Urothelium cell line (cell line): ENCODE measurements at regions not wholly inside any gene's neighbourhood (a gene's known extent, or its start where the extent isn't known, plus 50 kb on each side); places are given as distances from the start of the nearest gene placed in this dataset.
"Not testable (repeated sequence)": the region's sequence is repeated elsewhere in the genome, so short reads cannot be mapped to it uniquely, and the experiment has no call there.

Source experiments
- DNase-seq: peaks from one replicate; pipeline ENCODE4 v3.0.0; 2011; ENCODE audit warnings: low spot score, mixed read lengths
- FAIRE-seq: peaks from 2 replicates; lab custom pipeline; 2011; peaks lifted over from hg19 to GRCh38; lab: Jason Lieb, UNC

DNA sequence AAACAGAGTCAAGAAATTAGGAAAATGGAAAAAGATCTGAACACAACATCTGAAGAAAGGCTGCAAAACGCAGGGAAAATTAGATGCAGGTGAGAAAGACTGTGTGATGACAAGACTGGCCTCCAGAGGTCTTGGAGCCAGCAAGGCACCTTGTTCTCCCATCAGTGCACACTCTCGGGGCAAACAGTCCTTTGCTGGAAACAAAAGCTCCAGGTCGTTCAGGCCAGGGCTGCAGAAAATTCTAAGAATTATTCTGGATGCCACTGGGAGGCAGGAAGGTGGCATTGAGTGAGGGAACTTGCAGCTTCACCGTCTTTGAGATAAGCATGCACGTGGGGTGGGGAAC is 219.9 kb upstream of the SSTR4 start:
- FAIRE-seq (no peak), DNase-seq (no peak)

- FAIRE-seq, result no peak
- DNase-seq, result no peak
Measured at GRCh38 chr20:22815603-22816315, 219.4 kb upstream of the SSTR4 start.

GRCh38 chr20:22818636-22819035 is 216.5 kb upstream of the SSTR4 start:
- no peak for FAIRE-seq
- DNase-seq, result no peak

DNA sequence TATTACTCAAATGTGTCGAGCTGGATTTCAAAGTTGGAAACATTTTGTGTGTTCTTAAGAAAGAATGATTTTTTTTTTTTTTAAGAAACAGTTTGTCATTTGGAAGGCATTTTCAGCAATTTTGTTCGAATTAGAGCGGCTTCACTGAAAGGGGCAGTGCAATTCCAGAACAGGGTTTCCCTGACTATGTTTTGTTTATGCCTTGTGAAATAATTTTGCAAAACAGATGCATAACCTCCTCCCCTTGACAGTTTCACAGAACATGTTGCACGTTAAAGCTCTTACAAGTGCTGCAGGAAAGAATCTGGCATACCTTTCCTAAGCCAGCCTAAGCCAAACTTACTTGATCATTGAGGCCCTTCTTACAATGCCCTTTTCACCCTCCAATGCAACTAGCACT is 216.0 kb upstream of the SSTR4 start:
- no peak for FAIRE-seq

GRCh38 chr20:22819784-22820183 is 215.3 kb upstream of the SSTR4 start:
- no peak for DNase-seq
- FAIRE-seq, result no peak

More for the DNA sequence above, 216.0 kb upstream of the SSTR4 start:
- DNase-seq, result no peak

DNA sequence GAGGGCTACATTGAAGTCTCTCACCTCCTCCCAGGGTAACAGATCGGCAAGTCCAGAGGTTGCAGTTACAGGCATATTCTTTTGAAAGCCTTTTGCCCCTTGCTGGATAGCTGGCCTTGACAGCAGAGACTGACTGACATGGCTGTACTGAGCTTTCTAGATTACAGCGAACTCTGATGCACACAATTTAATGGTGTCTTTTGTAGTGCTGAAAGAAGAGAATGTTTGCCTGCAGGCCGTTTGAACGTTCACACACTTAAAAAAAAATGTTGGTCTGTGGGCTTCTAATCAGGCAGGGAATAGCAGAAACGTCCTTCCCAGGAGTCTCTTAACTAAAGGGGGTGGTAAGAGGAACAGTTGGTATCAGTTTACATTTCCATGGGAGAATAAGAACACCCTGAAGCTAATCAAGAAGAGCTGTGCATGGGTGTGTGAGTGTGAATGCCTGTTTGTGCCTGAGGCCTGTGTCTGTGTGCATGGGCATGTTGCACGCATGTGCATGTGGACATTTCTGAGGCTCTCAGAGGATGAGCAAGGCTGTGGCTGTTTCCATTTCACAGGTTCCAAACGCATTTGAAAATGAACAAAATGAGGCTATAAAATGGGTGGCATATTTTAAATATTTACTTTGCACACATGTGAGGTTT is 213.9 kb upstream of the SSTR4 start:
- DNase-seq, result no peak
- FAIRE-seq, result no peak

DNA sequence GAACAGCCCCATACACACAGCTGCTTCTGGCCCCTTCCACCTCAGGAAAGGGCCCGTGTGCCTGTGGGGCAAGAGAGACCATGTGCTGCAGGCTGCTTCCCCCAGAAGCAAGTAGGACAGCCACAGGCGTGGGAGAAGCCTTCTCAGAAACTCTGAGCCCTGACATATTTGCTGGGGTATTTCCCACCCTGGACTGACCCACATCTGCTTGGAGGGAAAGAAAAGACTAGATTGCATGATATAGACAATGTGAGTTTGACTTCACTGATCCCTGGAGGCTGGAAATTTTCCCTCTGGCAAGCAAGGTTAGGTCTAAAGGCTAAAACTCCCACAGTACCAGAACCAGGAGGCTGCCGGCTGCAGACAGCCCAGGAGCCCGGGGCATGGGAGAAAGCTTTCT is 213.3 kb upstream of the SSTR4 start:
- DNase-seq (no peak), FAIRE-seq (no peak)

- FAIRE-seq, result no peak
- DNase-seq, result no peak
Measured at GRCh38 chr20:22823119-22823518, 212.0 kb upstream of the SSTR4 start.

GRCh38 chr20:22824077-22824476 is 211.0 kb upstream of the SSTR4 start:
- FAIRE-seq, result no peak
- DNase-seq, result no peak

DNA sequence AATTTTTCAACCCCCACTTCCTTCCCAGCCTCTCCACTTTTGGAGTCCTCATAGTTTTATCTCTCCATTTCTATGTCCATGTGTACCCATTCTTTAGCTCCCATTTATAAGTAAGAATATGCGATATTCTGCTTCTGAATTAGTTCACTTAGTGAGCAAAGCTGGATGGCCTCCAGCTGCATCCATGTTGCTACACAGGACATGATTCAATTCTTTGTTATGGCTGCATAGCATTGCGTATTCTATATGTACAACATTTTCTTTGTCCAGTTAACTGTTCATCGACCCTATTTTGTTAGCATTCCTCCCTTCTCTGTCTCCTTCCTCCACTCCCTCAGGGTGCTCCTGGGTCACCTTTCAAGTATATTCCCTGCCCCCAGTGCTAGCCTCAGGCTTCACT is 210.0 kb upstream of the SSTR4 start:
- DNase-seq (no peak), FAIRE-seq (no peak)

DNA sequence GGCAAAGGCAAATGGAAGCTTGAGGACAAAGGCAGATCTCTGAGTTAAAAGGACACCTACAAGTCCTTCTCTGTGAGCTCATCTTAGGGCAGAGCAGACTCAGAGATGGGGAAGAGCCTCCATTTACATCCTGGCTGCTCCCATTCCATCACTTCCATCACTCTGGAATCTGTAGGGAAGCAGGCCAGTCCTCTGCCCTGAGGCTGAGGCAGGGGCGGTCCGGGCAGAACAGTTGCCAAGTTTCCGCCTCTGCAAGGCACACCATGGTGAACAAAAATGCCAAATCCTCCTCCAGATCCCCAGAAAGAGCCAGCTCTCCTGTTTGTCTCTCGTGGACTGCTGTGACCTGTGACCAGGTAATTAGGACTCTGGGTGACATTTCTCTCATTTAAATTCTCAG is 209.6 kb upstream of the SSTR4 start:
- FAIRE-seq (no peak), DNase-seq (no peak)

GRCh38 chr20:22826306-22827230 is 208.5 kb upstream of the SSTR4 start:
- no peak for FAIRE-seq
- no peak for DNase-seq

DNA sequence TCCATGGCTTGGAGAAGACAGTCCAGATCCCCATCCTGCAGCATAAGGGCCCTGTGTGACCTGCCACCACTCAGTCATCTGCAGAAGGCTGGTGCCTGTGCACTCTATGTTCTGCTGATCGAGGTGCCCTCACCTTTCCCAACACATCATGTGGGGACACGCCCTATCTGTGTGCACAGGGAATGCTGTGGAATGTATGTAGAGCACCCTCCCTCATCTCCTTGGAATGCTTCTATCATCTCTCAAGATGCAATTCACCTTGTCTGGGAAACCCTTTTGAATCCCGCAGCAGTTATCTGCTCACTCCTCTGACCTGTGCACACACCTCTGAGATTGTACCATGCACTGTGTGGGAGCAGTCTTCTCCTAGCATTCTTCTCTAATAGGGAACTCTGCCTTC is 207.2 kb upstream of the SSTR4 start:
- DNase-seq, result no peak
- FAIRE-seq, result no peak

- DNase-seq (no peak), FAIRE-seq (no peak)
Measured at GRCh38 chr20:22829356-22829755, 205.8 kb upstream of the SSTR4 start.

- no peak for DNase-seq
- FAIRE-seq, result no peak
Measured at GRCh38 chr20:22830138-22830537, 205.0 kb upstream of the SSTR4 start.

DNA sequence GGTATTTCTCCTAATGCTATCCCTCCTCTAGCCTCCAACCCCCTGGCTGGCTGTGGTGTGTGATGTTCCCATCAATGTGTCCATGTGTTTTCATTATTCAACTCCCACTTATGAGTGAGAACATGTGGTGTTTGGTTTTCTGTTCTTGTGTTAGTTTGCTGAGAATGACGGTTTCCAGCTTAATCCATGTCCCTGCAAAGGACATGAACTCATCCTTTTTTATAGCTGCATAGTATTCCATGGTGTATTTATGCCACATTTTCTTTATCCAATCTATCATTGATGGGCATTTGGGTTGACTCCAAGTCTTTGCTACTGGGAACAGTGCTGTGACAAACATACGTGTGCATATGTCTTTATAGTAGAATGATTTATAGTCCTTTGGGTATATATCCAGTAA is 204.4 kb upstream of the SSTR4 start:
- FAIRE-seq, DNase-seq: not testable (repeated sequence)

- FAIRE-seq, result no peak
Measured at GRCh38 chr20:22833851-22834250, 201.3 kb upstream of the SSTR4 start.

DNA sequence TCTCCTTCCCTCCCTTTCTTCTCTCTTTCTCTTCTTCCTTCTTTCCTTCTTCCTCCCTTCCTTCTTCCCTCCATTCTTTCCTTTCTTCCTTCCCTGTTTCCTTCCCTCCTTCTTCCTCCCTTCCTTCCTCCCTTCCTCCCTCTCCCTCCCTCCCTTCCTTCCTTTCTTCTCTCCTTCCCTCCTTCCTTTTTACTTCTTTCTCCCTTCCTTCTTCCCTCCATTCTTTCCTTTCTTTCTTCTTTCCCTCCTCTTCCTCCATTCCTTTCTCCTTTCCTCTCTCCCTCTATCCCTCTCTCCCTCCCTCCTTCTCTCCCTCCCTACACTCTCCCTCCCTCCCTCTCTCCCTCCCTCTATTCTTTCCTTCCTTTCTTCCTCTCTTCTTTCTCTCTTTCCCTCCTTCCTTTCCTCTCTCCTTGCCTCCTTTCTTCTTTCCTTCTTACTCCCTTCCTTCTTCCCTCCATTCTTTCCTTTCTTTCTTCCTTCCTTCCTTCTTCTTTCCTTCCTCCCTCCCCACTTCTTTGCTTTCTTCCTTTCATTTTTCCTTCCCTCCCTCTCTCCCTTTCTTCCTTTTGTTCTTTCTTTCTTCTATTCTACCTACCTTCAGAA is 200.4 kb upstream of the SSTR4 start:
- DNase-seq, result no peak
- FAIRE-seq, result no peak

More at GRCh38 chr20:22833851-22834250, 201.3 kb upstream of the SSTR4 start:
- DNase-seq, result no peak

DNA sequence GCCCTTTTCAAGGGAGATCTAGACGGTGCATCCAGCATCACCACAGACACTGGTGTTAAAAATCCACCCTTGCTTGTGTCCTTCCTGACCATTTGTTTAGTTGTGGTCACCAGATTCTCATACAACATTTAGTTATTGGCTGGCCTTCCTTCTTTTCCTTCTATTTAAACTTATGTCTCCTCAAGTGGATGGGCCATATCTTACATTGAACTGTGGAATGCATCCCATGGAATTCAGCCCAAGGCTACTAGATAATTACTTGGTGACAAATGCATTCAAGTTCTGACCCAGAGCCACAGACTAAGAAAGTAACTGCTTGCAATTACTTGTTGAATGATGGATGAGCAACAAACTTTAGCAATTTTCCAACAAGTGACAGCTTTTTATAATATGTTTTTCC is 198.9 kb upstream of the SSTR4 start:
- no peak for DNase-seq
- no peak for FAIRE-seq

GRCh38 chr20:22836877-22837276 is 198.2 kb upstream of the SSTR4 start:
- FAIRE-seq, result no peak
- no peak for DNase-seq

DNA sequence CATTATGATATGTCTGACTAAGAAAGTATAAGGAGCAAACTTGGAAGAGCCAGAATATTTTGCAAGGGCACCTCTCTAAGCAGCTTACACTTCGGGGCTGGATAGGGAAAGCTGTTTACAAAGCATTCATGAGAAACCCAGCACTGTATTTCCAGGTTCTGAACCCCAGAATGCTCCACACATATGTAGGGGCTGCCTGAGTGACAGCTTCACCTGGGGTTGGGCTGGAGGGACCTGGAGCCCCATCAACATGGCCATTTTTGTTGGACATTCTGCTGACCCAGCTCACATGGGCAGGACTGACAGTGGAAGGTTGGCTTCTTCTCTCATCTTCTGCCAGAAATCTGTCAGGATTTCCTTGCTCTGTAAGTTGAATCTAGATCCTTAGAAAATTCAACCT is 197.1 kb upstream of the SSTR4 start:
- no peak for FAIRE-seq
- no peak for DNase-seq
